GDM1 (cell line): ENCODE measurements at regions not wholly inside any gene's neighbourhood (a gene's known extent, or its start where the extent isn't known, plus 50 kb on each side); places are given as distances from the start of the nearest gene placed in this dataset.

Experiments used
- DNase-seq: peaks from one replicate; lab custom pipeline; 2025; lab: John Stamatoyannopoulos, UW

DNA sequence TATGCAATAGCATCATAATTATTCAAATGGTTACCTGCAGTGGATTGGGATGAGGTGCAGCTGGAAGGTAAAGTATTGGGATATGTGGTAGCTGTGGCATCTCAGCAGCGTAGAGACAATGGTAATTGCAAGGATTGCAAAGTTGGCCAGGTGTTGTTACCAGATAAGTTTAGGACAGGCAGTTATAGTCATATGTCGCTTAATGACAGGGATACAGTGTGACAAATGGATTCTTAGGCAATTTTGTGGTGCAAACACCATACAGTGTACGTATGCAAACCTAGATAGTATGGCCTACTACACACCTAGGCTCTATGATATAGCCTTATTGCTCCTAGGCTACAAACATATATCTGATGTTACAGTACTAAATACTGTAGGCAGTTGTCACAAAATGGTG, 163.5 kb upstream of the LYZL2 start:
- no peak for DNase-seq

DNA sequence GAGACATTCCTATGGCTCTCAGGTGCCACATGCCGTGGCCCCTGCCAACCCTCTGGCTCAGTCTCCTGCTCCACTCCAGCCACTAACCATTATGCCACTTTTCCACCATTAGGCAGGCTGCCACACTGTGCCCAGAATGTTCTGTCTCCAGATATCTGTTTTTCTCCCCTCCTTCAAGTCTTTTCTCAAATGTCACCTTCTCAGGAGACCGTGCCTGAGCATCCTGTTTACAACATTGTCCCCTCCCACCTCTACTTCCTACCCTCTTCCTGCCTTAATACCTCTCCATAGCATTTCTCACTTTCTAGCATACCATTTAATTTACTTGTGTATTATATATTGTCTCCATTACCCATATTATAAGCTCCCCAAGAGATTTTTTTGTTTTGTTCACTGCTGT, 162.5 kb upstream of the LYZL2 start:
- no peak for DNase-seq

DNA sequence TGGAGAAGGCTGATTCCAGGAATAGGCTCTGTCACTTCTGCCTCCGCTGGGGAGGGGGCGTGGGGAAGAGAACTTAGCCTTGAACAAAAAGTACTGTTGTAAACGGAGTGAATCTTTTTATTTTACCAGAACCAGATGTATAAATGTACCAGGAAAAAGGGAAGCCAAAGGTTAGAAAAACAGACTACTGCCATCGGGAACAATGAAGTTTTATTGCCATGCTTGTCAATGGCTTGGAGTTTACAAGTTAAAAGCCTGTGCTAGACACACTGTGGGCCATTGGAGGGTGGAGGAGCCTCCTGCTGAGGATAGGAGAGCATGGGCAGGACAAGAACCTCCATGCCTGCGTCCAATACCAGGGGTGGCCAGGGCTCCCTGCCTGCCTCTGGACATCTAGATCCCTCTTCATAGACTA, 161.7 kb upstream of the LYZL2 start:
- no peak for DNase-seq

DNA sequence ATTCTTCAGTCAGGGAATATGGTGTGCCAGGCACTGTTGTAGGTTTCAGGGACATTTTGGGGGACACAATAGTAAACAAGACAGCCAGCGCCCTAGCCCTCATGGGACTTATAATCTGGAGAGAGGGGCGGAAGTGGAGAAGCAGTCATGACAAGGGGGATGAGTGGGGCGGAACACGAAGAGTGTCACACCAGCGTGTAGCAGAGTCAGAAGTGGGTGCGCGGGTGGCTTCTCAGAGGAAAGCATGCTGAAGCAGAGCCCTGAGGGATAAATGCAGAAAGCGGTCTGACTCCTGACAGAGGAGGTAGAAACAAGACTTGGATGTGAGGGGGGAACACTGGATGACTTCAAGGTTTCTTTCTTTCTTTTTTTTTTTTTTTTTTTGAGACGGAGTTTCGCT, 160.3 kb upstream of the LYZL2 start:
- no peak for DNase-seq

DNA sequence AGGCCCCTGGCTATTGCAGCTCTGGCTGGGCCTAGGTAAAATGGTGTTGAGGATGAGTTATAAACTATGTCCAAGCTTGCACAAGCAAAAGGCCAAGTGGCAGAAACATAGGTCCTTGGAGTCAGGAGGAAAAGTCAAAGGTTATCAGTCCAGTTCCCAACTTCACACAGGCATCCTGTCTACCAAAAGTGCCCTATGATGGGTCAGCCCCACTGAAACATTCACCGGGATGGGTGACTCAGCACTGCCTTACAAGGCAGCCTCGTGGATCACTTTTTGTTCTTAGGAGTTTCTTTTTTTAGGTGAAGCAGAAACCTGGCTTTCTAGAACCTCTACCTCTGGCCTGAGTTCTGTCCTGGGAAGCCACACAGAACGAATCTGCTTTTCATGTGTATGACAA, 158.8 kb upstream of the LYZL2 start:
- DNase-seq: no peak

DNA sequence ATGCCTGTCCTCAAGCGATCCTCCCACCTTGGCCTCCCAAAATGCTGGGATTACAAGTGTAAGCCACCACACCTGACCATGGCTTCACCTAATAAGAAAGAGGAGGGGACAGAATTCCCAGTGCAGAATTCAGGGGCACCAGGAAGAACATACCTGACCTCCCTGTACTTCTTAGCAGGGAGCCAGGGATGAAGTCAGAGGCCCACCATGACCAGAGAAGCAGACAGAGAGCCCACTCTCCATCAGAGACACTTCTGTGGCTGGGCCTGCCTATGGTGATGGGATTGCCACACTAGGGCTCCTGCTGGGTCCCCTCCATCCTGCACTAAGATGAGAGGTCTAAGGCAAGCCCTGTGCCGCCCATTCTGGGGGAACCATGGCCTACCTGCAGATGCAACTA, 157.4 kb upstream of the LYZL2 start:
- no peak for DNase-seq

DNA sequence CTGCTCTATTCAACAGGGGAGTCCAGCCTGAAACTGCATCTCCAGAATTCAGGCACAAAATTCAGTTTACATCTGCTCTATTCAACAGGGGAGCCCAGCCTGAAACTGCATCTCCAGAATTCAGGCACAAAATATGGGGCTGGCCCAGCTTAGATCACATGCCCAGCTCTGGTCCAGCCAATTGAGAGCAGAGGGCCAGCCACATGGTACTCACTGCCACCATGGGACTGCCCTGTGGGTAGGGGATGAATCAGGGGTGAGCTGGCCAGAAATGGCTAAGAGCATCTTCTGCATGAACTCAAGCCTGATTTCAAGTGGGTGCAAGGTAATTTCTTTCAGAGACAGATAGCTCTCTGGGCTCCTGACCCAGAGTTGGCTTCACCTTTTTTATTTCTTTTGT, 156.6 kb upstream of the LYZL2 start:
- DNase-seq: no peak

DNA sequence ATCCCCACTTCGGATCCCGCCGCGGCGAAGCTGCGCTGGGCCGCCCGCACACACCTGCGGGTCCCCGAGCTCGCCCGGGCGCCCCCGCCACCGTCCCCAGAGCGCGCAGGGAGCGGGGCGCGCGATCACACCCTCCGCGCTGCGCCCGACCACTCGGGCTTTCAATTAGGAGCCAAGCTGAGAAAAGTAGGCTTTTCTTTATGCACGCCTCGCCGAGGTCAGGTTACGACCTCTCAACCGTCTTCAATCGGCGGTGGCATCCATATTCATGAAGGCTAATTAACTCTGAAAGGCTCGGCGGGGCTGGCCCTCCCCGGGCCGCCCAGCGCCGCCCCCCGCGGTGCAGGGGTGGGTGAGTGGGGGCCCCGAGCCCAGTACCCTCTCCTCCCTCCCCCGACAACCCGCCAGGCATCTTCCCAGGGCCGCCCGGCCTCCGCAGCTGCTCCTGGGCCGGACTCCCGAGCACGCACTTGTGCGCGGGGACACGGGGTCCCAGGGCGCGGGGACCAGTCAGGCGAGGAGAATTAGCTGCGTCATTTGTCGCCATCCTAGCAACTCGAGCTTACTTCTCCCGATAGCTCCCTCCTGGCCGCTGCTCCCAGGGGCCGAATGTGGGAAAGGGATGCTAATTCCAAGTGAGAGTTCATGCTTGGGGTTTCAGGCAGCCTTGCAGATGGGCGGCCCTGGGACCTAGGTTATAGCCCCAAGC, 155.5 kb upstream of the LYZL2 start:
- DNase-seq: no peak

DNA sequence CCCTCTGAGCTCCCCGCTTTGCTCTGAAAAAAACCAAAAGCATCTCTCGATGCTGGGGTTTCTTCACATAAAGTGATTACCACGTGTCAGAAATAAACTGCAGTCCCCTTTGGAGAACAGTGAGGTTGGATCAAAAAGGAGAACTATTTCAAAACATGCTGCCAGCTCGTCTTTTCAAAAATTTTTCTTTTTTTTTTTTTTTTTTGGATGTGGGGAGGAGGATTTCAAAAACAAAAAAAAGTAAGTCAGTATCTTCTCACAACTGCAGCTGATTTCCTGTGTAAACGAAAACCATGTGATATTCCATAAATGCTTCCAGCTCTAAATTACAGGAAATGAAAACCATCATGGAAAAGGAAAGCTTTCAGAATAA, 155.0 kb upstream of the LYZL2 start:
- no peak for DNase-seq

DNA sequence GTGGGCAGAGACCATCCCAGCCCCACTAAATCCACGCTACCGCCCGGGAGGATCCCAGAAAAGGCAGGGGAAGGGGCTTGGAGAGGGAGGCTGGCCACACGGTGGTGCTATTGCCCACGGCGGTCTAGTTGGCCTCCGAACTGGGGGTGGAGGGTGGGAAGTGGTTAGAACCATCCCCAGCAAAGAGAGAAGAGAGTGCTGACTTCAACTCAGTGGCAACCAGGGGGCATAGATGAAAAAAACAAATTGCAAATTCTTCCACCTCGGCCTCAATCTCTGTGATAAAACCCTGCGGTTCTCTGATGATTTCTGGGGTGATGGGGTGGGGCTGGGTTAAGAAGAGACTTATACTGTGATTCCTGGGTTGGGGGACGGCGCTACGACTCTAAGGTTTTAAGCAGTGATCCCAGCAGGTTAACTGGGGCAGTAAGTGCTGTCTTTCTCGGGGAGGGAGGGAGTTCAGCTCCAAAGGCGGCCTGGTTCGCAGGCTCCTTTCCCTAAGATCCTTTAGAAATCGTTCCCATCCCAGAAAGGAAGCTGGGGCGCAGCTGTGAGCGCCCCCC, 154.5 kb upstream of the LYZL2 start:
- peak; percentile 77 for DNase-seq

DNA sequence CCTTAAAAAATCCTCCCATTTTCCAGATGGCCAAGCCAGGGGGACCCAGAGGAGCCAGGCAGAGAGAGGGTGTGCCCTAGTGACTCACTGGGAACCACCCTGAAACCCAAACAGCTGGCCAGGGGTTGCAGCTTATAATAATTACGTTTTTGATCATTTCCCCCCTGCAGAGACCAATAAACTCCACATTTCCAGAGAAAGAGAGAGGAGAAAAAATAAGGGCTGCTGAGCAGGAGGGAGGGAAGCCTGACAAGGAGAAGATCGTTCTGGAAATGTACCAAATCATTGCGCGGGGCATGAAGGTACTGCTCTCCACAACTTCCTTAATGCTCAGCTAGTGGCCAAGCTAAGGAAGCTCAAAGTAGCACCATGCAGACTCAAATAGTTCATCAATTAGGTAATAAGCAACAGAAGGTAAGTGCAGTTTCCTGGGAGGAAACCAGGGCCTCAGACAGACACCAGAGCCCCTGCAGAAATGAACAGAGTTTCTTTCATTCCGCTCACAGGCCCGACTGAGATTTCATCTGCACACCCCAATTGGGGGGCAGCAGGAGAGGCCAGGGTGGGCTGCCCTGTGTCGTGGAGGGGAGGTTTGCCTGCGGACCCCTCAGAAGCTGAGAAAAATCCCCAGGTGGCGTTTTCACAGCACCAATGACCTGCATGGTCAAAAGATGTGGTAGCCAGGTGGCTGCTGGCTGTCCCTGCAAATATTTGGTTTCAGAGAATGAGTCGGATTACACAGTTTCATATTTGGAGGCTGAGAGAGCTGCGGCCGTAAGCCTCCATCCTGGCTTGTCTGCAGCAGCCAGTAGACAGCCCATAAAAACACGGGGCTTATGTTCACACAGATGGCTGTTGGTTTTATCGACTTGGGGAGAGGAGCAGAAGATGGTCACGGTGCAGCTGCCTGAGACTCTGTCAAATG, 153.2 kb upstream of the LYZL2 start:
- DNase-seq: peak; percentile 41

DNA sequence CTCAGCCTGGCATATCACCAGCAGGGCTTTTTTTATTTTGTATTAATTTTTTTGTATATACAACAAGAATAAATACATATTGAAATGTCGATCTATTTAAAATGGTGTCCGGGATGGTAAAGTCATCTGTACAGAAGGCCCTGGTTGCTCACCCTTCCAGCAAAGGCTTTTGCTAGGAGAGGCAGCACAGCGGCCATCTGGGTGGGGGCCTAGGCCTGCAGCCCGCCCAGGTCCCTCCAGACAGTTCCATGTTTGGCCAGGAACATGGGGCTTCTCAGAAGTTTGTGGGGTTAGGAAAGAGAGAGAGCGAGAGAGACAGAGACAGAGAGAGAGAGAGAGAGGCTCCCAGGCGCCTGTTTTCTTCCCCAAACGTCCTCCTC, 152.6 kb upstream of the LYZL2 start:
- DNase-seq: no peak

DNA sequence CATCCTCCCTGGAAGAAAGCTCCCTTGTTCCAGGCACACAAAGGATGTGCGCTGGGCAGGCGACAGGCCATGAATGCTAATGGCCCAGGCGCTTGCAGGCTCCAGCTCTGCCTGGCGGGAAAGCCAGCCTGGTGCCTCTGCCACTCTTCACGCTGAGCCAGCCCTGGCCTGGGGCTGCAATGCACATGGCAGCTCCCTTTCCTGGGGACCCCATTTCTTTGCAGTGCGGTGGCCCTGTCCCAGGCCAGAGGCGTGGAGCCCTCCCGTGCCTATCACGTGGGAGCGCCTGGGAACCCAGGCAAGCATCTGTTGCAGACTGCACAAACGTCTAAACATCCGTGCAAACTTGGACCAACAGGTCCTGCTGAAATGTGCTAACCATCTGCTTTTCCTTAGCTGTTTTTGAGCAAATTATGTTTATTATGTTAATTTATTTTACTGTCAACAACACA, 152.1 kb upstream of the LYZL2 start:
- no peak for DNase-seq

DNA sequence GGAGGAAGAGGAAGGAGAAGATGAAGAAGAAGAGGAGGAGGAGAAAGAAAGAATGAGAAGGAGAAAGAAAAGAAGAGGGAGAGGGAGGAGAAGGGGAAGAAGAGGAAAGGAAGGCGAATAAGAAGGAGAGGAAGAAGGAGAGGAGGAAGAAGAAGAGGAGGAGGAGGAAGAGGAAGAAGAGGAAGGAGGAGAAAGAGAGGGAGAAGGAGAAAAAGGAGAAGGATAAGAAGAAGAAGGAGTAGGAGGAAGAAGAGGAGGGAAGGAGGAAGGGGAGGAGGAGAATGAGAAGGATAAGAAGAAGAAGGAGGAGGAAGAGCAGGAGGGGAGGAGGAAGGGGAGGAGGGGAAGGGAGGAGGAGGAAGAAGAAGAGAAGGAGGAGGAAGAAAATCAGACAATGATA, 149.2 kb upstream of the LYZL2 start:
- DNase-seq: no peak

DNA sequence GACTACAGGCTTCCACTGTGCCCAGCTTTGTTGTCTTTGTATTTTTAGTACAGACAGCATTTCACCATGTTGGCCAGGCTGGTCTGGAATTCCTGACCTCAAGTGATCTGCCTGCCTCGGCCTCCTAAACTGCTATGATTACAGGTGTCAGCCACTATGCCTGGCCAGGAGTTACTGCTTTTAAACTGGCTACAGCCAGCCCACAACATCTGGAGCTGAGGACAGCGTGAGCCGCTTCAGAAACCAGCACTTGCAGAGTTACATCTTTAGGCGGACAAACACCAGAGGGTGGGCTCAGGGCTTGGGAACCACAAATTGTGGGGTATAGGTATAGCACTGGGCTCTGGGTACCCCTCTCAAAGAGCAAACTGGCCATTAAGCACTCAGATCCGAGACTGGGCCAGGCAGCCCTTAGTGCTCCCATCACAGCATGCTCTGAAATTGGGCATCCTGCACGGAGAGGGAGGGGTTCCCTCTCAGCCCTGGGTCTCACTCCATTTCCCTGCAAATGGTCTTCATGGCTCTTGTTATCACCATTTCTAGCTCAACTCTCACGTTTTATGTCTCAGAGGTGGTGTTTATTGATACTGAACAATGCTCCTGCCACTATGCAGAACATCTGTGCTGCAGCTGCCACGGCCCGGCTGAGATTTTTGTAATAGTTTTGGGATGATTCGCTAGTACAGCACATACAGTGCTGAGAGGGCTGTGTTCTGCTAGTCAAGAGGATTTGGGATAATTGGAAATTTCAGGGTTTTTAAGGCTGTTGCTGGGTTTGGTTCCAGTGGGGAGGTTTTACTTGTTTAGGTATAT, 146.4 kb upstream of the LYZL2 start:
- DNase-seq: no peak

DNA sequence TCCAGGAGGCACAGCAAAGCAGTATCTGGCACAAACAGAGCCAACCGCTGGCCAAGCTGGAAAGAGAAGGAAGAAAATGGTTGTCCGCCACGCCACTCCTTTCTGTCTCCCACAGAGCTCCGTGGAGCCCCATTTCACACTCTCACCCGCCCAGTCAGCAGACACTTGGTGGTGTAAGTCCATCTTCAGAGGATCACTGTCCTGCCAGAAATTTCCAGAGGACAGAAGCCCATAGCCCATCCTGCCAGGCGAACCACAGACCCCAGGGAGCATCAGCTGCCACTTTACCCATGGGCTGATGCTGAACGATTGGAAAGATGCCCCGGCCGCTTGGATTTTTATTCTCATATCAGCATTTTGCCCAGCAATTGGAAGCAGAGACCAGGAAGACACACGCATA, 144.7 kb upstream of the LYZL2 start:
- DNase-seq: no peak

DNA sequence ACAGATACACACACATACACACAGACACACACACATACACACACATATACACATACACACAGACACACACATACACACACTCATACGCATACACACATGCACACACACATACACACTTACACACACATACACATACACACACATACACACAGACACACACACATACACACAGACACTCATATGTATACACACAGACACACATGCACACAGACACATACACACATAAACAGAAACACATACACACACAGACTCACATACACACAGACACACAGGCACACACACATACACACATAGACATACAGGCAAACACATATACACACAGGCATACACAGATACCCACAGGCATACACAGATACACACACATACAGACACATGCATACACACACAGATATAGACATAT, 143.9 kb upstream of the LYZL2 start:
- DNase-seq: no peak

DNA sequence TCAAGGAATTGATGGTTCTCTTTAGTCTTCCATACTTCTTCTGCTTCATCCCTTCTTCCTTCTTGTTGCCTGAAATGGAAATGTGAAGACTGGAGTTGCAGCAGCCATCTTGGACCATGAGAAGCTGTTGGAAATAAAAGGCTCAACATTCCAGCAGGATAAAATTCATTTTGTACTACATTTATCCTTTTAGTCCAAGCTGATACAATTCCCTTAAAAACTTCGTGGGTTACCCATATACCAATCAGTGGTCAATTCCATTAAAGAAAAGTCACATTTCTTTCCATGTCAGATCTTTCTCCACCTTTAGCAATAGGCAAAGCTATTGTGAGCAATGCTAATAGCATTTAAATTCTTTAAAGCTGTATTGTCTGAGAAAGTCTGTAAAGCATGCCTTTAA, 141.3 kb upstream of the LYZL2 start:
- DNase-seq: no peak

DNA sequence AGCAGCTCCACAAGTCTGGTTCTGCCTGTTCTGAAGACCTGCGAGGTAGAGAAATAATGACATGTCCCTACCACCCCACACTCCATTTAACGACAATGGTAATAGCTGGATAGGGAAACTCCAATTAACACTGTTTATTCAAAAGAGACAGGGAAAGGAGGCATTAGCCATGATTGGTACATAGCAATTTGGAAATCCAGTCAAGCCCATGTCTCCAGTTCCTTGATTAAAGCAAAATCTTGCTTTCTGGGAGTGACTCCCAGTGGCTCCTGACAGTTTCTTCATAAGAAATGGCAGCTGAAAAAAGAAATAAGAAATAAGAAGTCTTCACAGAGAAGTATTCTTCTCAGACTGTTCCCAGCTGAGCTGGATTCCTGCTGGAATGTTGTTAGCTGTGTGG, 140.7 kb upstream of the LYZL2 start:
- no peak for DNase-seq

DNA sequence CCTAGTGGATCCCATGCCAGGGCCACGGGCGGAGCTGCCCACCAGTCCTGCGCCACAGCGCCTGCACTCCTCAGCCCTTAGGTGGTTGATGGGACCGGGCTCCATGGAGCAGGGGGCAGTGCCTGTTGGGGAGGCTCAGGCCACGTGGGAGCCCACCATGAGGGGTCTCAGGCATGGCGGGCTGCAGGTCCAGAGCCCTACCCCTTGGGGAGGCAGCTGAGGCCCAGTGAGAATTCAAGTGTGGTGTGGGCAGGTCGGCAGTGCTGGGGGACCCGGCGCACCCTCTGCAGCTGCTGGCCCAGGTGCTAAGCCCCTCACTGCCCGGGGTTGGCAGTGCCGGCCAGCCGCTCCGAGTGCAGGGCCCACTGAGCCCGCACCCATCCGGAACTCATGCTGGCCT, 139.8 kb upstream of the LYZL2 start:
- no peak for DNase-seq

DNA sequence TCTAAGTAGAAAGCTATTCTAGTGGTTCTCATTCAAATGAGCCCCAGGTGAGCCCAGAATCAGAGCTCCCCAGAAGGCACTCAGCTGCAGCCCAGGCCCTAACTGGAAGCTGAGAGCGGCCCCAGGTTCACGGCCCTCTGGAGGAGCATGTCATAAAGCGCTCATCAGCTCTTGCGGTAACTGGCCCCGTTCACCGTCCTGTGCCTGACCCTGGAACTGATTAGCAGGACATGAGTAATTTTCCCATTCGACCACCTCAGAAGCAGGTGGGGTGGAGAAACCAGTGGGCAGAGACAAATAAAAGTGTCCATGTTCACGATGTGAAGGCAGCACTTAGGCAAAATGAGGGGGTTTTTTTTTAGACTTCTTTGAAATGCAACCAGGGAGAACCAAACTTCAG, 136.1 kb upstream of the LYZL2 start:
- DNase-seq: no peak

DNA sequence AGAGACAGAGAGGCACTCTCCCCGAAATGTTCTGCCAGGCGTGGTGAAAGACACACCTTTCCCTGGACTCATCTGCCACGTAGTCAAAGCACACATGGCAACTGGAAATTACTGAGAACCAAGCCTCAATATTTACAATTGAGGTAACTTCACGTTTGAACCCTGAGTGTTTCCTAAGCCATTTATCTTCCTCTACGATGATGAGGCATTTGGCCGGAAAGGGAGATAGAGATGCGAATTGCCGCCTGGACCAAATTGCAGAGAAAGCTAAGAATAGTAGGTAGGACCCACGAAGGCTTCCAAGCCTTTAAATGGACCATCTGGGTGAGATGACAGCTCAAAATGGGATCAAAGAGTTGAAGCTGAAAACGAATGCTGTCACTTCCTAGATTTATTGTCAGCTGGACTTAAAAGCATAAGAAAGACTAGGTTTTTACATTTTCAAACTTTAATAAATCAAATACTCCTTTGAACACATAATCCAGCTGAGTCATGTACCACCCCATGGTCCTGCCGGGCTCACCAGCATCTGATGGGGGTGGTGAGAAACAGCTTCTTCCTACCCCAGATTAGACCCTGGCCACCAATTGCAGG, 135.6 kb upstream of the LYZL2 start:
- DNase-seq: no peak
